GM12864 (cell line): ENCODE measurements at regions not wholly inside any gene's neighbourhood (a gene's known extent, or its start where the extent isn't known, plus 50 kb on each side); places are given as distances from the start of the nearest gene placed in this dataset.
"Not testable (repeated sequence)": the region's sequence is repeated elsewhere in the genome, so short reads cannot be mapped to it uniquely, and the experiment has no call there.

Experiments
- DNase-seq: peaks from one replicate; pipeline ENCODE4 v3.0.0-alpha.2; 2011; ENCODE audit warnings: low read depth
- H3K4me3 ChIP-seq: 2 replicates; pipeline ENCODE4 v1.5.1; 2011; ENCODE audit warnings: mild to moderate bottlenecking, low read depth, low read length, control low read depth
- TF ChIP-seq, protein P1 (sequence below): IDR thresholded peaks from 2 replicates; pipeline ENCODE4 v1.5.1; 2011; ENCODE audit warnings: low read depth, mild to moderate bottlenecking, moderate library complexity, low read length, control low read depth, inconsistent platforms; ENCODE audit errors: missing control alignments

DNA sequence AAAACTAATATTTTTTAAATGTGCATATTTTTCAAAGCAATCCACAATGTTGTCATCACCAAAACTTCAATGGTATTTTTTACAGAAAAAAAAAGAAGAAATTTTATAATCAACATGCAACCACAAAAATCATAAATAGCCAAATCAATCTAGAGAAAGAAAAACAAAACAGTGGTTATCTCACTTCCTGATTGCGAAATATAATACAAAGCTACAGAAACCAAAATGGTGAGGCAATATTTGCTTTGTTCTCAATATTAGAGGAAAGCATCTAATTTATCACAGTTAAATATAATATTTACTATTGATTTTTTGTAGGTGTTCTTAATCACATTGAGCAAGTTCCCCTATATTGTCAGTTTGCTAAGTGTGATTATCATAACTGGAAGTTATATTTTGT, 720.7 kb upstream of the ADGRB3 start:
- TF ChIP-seq, protein P1, sequence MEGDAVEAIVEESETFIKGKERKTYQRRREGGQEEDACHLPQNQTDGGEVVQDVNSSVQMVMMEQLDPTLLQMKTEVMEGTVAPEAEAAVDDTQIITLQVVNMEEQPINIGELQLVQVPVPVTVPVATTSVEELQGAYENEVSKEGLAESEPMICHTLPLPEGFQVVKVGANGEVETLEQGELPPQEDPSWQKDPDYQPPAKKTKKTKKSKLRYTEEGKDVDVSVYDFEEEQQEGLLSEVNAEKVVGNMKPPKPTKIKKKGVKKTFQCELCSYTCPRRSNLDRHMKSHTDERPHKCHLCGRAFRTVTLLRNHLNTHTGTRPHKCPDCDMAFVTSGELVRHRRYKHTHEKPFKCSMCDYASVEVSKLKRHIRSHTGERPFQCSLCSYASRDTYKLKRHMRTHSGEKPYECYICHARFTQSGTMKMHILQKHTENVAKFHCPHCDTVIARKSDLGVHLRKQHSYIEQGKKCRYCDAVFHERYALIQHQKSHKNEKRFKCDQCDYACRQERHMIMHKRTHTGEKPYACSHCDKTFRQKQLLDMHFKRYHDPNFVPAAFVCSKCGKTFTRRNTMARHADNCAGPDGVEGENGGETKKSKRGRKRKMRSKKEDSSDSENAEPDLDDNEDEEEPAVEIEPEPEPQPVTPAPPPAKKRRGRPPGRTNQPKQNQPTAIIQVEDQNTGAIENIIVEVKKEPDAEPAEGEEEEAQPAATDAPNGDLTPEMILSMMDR: no peak
- H3K4me3 ChIP-seq: no peak overlapping the region
- DNase-seq: no peak

DNA sequence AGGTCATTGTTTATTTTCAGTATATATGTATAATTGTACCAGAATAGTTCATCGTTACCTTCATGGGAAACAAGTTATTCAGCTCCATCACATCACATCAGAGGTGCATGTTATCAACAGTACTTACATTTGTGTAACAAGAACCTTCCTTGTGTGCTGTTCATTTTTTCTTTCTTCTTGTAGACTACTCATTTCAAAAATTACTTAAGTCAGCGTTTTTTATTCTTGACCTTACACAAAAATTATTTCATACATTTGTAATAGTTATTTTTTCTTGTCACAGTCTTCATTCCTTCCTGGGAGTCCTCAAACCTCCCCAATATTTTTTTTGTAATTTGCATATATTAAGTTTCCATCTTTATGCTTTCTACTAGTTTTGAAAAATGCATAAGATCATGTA, 725.7 kb upstream of the ADGRB3 start:
- TF ChIP-seq, protein P1: no peak
- no peak for DNase-seq
- H3K4me3 ChIP-seq: no peak overlapping the region

DNA sequence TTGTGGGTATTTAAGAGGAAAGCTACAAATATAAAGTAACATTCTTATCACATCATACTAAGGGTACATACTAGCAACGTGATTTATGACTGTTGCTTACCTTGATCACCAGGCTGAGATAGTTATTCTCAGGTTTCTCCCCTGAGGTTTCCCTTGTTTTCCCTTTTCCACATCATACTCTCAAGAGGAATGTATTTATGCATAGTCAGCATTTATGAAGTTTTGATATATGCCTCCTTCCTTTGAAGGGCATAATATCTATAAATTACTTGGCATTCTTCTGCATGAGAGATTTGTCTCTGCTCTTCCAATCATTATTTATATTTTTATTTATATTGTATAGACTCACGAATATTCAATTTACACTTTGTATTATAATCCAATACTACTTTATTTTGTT, 726.7 kb upstream of the ADGRB3 start:
- no peak overlapping the region for H3K4me3 ChIP-seq
- TF ChIP-seq, protein P1: no peak
- no peak for DNase-seq

DNA sequence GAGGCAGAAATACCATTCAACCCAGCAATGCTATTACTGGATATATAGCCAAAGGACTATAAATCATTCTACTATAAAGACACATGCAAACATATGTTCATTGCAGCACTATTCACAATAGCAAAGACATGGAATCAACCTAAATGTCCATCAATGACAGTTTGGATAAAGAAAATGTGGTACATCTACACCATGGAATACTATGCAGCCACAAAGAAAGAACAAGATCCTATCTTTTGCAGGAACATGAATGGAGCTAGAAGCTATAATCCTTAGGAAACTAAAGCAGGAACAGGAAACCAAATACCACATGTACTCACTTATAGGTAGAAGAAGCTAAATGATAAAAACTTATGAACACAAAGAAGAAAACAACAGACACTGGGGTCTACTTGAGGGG, 730.3 kb upstream of the ADGRB3 start:
- H3K4me3 ChIP-seq, DNase-seq: not testable (repeated sequence)

DNA sequence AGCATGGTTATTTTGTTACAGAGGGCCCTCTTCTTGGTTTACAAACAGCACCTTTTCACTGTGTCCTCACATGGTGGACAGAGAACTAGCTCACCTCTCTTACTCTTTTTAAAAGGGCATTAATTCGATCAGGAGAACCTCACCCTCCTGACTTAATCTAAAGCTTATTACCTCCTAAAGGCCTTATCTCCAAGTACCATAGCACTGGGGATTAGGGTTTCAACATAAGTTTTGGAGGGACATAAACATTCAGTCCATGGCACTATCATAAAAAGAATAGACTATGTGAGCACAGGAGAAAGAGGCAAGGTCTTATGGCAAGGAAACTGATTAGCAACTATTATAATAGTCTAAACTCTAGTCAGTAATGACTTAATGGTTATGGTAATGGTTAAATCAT, 736.2 kb upstream of the ADGRB3 start:
- TF ChIP-seq, protein P1: no peak
- H3K4me3 ChIP-seq: no peak overlapping the region

DNA sequence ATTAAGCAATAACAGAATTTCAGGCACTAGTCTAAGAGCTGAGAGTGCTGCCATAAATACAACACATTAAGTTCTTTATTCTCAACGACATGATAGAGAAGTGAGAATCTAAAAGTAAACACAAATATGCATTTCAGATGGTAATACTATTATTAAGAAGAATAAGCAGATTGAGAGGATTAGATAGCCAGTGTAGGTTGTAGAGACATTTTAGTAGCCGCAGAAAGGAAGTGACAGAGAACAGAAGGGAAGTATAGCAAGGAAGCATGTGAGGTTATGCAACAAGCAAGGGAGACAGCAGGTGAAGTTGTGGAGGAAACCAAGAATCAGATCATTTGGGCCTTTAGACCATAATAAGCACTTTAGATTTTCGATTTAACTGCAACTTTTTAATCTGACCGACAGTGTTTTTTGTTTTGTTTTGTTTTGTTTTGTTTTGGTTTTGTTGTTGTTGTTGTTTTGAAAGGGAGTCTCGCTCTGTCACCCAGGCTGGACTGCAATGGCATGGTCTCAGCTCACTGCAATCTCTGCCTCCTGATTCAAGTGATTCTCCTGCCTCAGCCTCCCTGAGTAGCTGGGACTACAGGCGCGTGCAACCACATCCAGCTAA, 737.0 kb upstream of the ADGRB3 start:
- DNase-seq: no peak
- H3K4me3 ChIP-seq: no peak overlapping the region
- TF ChIP-seq, protein P1: no peak

More for the DNA sequence above, 736.2 kb upstream of the ADGRB3 start:
- no peak for DNase-seq

DNA sequence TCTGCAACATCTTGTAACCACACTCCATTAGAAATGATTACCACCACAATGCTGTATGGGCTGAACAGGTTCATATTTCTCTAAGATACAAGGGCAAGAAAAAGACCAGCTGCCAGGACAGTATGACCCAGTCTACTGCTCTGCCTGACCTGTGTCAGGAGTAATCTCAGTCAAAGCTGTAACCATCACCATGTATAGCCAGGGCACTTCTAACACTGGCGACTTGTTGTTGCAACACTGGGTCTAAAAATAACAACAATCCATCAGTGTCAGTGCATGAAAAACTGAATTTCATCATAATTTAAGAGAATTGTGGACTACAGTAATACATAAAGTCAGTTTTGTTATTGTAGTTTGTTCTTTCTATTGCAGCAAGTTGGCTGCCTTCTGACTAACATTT, 738.6 kb upstream of the ADGRB3 start:
- no peak for DNase-seq
- TF ChIP-seq, protein P1: no peak

More for the DNA sequence above, 738.6 kb upstream of the ADGRB3 start:
- no peak overlapping the region for H3K4me3 ChIP-seq
